ENCODE measurements at regions not wholly inside any gene's neighbourhood (a gene's known extent, or its start where the extent isn't known, plus 50 kb on each side); places are given as distances from the start of the nearest gene placed in this dataset.

DNA sequence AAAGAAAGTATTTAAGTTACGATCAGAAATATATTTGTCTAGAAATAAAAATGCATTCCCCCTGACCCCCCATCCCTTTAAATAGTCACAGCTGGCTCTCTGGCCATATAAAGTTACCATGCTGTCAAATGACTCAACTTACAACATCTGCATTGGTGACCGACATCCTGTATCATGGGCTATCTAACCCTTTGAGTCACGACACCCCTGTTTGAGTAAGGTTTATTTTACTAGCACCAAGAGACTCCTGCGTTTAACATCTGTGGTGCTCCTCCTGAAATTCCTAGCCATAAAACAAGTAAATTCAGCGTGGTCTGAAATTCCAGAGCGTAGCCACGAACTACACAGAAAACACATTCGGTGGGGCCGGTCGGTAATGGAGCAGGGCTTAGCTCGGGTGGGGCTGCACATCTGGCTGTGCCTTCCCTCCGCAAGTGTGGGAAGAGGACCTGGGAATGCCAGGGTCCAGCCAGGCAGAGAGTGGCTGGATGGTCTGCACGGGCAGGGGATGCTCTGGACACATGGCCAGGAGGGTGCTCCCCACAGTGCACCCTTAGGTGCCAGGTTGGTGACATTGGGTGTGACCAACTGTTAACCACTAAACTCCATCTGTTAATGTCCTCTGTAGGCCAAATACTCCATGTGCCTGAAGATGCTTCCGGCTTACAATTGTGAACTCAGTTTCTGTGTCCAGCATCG lies 53.0 kb upstream of the CLDN14 start:
- peak; percentile 55 for DNase-seq (ENCODE audit: low read depth)

DNA sequence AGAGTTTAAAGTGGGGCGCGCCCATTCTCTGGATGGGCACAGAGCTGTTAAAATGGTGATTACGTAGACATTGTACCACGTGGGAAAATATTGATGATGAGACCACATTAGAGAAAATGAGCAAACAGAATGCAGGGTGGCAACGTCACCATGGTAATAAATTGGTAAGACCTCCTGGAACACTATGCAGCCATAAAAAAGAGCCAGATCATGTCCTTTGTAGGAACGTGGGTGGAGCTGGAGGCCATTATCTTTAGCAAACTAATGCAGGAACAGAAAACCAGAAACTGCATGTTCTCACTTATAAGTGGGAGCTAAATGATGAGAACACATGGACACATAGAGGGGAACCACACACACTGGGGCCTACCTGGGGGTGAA lies 53.5 kb upstream of the CLDN14 start:
- no peak for DNase-seq (ENCODE audit: low read depth)

DNA sequence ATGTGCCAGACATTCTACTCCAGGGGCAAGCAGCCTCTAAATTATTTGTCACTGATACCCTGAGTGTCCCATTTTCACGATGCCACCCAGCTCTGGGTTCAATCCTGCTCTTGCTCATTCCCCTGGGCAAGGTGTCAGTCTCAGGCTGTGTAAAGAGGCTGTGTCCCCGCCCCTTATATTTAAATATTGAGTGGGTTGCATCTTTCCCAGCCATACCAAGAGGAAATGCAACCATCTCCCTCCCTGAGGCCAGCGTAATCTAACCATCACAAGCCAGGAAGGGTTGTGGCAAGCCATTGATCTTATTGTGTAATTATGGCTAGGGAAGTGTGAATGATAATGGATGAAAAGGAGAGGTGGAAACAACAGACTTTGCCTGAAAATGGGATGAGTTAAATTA lies 54.7 kb upstream of the CLDN14 start:
- no peak for DNase-seq (ENCODE audit: low read depth)

DNA sequence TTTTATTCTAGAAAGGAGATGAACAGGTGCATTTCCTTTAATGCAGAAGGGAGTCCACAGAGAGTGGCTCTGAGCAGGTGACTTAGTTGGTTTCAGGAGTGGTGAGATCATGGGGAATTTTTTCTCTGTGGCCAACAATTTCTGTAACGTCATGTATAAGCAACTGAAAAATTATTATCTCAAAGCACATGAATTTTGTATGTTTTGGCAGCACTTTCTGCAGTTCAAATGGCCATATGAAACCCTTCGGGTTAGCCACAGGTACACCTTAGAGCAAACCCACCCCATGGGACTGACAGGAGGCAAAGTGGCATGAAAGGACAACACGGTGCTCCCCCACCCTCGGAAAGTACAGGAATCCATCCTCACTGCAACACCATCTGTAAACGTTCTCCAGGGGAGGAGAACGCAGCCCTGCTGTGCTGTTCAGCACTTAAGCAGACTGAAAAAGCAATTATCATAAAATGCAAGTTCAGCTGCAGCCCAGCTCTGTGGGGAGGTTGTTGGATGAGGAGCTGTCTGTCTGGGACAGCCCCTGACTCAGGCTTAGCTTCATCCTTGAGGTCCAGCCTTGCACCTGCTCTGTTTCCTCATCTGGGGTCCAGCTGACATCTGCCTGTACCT lies 55.8 kb upstream of the CLDN14 start:
- DNase-seq (ENCODE audit: low read depth): no peak

DNA sequence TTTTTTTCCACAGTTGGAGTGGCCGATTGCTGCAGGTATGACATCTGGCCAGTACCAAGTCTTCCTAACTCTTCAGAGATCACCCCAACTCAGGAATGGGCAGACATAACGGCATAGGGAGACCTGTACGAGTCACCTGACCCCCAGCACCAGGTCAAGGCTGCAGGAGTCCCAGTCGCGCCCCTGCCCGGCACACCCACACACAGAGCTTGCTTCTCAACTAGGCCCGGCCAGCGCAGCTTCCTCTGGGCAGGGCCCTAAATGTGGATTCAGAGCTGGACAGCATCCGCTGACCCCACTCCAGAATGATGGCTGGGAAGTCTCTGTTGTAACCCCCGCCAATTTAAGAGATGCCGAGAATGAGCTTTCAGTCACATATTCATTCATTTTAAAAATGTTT lies 58.8 kb upstream of the CLDN14 start:
- no peak for DNase-seq (ENCODE audit: low read depth)

DNA sequence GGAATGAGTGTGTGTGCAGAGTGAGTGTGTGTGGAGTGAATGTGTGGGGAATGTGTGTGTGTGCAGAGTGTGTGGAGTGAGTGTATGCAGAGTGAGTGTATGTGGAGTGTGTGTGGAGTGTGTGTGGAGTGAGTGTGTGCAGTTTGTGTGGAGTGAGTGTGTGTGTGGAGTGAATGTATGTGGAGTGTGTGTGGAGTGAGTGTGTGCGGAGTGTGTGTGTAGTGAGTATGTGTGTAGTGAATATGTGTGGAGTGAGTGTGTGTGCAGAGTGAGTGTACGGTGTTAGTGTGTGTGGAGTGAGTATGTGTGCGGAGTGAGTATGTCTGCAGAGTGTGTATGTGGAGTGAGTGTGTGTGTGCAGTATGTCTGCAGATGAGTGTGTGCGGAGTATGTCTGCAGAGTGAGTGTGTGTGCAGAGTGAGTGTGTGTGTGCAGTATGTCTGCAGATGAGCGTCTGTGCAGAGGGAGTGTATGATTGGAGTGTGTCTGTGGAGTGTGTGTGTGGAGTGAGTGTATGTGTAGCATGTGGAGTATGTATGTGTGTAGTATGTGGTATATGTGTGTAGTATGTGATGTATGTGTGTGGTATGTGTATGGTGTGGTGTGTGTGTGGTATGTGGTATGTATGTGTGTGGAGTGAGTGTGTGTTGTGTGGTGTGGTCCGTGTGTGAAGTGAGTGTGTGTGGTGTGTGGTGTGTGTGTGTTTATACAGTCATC lies 59.7 kb upstream of the CLDN14 start:
- DNase-seq (ENCODE audit: low read depth): no peak

DNA sequence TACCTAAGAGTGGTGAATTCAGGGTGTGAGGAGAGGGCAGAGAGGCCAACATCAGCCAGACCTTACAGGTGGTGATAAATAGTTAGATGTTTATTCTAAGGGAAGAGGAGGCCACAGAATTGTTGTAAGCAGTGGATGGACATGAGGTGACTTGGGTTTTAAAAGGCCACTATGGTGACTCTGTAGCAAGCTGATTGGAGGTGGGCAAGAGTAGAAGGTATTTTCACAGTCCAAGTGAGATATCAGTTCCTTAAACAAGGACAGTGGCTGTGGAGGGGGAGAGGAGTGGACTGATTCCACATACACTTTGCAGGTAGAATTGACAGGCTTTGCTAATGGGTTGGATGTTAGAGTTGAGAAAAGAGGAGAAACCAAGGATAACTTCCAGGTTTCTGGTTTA lies 60.8 kb upstream of the CLDN14 start:
- no peak for DNase-seq (ENCODE audit: low read depth)

DNA sequence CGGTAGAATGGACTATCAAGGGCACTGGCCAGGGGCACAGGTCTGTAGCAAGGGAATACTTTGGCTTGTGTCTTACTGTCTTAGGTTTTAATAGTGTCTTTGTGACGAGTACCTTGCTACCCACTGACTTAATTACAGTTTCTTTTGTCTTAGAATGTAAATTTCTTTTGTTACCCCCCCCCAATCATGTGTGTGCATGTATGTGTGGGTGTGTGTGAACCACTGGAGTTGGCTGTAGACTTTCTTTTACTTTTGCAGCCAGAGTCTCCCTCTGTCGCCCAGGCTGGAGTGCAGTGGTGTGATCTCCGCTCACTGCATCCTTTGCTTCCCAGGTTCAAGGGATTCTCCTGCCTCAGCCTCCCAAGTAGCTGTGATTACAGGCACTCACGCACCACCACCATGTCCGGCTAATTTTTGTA lies 61.8 kb upstream of the CLDN14 start:
- DNase-seq (ENCODE audit: low read depth): no peak

DNA sequence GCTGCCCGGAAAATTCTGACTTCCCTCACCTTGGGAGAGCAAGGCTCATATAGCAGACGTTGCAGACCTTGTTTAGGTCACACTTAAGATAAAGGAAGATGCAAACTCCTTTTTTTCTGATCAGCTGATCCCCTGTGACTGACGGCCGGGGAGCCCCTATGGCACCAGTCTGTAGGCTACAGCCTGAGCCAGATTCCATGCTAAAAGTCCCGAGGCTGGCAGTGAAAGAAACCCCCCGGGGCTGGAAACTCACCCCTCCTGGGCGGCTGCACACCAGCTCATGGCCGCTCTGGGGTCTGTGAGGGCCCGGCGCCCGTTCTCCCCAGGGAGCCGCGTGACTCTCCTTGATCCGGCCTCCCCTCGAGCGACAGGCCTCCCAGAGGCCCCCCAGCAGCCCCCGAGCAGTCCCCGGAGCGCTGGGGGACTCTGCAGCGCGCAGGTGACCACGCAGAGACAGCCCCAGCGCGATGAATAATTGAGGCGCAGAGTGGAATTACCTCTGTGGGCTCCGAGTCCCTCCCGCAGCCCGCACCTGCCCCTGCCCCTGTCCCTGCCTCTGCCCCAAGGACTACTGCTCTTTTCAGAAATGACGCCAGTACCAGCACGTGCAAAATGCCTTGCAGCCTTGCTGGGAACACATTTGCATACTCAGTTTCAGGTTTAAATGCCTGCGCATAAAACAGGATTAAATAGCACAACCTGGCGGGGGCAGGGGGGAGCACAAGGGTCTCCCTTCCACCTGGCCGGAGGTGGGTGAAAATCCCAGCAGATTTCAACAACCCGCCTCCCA lies 62.6 kb upstream of the CLDN14 start:
- DNase-seq (ENCODE audit: low read depth): no peak

DNA sequence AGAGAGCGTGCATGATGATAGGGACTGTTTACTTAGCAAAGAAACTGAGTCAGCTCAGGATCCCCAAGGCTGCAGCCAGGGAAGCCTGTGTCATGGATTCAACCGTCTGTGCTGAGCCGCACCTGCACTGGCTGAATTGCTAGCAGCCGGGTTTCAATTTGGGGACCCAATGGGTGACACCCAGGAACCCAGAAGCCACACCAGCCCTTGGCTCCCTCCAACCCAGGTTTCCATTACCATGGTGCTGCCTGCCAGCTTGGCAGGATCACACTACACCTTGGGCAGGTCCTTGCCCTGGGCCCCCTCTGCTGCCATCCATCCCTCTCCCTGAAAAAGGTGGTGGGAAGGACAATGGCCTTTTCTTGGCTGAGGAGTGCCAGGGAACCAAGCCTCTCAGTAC lies 64.0 kb upstream of the CLDN14 start:
- DNase-seq (ENCODE audit: low read depth): no peak

DNA sequence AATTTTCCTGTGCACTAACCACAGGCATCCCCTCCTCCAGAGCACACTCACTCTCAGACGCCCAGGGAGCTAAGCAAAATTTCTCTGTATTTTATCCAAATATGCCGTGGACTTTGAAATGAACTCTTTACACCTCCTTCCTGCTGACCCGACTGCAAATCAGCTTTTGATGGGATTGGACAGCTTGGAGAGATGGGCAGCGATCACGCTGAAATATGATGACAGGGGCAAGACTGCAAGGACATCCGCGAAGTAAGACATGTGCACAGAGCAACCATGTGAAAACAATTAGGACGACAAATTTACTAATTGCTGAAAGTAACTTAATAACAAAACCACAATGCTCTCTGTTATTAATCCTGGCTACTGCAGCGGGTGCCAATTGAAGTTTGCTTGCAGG lies 64.6 kb upstream of the CLDN14 start:
- no peak for DNase-seq (ENCODE audit: low read depth)

DNA sequence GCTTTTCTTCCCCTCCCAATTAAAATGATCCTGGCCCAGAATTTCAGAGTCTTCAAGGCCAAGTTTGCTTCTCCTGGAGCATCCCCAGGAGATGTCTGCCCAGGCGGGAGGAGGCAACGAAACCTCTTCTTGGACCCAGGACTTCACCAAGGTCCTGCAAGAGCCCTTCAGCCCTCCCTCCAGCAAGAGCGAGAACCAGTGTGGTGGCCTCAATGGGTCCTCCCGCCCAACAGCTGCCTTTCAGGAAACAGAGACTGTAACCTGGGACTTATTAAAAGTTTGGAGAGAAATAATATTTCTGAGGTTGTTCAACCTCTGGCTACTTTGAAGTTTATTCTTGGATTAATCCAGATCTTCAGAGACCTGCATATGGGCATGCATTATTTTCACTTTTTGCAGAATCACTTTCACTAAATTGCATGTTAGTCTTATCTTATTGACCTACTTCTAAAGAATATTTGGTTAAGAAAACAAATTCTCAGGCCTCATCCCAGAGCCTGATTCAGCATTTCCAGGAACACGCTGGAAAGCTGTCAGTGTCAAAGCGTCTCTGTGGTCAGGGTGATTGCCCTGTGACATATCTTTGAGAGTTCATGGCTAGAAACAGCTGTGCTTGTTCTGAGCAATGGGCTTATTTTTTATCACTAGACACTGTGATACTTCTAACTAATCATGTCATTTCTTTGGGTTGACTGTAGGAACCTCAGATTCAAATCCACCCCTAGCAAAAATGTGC lies 66.0 kb upstream of the CLDN14 start:
- no peak for DNase-seq (ENCODE audit: low read depth)

DNA sequence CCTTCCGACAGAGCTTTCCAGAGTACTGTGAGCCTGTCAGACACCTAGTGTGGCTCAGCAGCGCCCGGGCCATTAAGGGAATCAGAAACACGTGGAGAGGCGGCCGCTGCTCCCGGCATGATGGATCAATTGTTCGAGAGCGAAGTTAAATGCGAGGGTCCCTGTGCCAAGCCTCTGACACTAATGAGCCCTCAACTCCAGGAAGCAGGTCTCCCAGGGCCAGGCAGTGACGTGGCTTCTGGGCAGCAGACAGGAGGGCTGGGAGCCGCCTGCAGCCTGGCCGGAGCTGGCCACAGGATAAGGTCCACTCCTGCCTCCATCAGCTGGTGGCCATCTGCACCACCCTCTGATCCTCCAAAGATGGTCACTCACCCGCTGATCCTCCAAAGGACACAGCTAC lies 67.5 kb upstream of the CLDN14 start:
- no peak for DNase-seq (ENCODE audit: low read depth)

DNA sequence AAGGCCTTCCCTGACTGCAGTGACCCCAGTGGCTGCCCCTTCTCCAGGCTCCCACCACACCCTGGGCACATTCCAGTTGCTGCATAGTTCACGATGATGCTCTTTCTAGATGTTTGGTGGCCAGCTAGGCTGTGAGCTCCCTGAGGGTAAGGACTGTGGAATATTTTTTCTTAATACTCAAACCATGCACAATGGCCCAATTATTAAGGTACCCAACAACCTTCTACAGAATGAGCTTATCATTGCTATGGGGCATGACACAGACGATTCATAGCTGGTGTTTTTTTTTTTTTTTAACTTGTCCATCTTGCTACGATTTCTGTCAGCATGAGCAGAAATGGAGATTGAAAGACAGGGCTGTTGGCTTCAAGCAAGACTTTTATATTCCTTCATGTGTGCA lies 68.9 kb upstream of the CLDN14 start:
- no peak for DNase-seq (ENCODE audit: low read depth)

DNA sequence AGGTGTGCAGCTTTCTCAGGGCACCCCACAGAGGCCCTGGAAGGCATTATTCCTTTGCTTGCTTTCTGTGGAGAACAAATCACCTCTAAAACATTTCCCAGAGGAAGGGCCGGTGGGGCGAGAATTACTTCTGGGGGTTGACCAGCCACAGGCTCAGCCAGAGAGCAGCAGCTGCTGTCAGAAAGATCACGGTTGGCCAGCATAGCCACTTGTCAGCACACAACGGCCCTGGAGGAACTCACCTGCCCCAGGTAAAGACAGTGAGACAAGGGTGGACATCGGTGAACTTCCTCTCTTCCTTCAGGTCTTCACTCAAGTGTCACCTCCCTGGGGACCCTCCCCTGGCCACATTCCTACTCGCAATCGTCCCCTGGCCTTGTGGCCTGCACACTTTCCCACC lies 69.5 kb upstream of the CLDN14 start:
- DNase-seq (ENCODE audit: low read depth): no peak

DNA sequence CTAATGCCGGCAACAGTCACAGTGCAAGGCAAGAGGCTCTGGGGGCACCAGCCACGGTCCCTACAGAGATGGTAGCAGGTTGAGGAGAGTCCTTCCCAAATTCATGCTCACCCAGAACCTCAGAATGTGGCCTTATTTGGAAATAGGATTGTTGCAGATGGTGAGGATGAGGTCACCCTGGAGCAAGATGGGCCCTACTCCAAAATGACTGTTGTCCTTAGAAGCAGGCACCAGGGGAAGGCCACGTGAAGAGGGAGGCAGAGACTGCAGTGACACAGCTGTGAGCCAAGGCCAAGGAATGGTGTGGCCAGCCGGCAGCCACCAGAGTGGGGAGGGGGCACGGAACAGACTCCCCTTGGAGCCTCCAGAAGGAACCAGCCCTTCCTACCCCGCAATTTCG lies 70.8 kb upstream of the CLDN14 start:
- peak; percentile 36 for DNase-seq (ENCODE audit: low read depth)

DNA sequence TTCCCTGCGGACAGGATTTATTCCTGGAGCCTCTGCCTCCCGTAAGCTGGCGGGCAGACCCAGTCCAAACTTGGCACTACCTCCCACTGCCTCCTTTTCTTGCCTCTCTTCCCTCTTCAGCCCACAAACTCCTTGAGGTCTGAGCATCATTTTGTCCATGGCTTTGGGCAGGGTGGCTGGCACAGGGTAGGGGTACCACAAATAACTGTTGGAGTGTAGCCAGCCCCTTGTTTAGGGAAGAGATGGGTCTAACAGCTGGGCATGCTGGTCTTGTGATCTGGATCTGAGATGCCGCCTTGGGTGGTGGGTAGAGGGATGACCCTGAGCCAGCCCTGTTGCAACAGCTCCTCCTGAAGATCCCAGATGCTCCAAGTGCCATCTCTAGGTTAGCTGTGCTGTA lies 71.4 kb upstream of the CLDN14 start:
- no peak for DNase-seq (ENCODE audit: low read depth)

DNA sequence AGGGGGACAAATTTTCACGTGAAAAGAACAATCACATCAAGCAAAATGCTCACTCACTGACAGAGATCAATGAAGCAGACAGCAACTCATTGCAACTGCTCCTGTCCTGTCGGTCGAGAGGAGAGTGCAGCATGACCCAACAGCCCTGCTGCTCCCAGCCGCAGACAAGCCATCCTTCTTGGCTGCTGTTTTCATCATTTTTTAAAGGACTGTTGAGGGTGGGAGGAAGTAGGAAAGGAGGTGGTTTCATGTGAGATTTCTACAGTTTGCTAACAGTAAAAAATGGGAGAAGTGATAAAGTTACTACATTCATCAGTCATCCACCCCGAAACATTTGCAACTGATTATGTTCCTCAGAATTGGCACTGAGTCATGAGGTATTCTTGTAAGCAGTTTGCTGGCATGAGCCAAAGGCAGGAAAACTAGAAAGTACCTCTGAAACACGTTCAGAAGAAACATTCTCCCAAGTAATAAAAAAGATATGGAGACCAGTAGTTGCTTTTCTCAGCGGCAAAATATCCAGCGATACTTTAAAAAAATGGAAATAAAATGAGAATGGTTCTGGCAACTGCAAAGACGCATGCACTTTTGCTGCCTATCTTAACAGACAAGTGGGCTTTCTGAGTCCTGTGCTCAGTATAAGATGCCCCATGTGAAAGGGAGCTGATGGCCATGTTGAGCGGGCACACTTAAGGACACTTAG lies 72.0 kb upstream of the CLDN14 start:
- DNase-seq (ENCODE audit: low read depth): peak; percentile 57

DNA sequence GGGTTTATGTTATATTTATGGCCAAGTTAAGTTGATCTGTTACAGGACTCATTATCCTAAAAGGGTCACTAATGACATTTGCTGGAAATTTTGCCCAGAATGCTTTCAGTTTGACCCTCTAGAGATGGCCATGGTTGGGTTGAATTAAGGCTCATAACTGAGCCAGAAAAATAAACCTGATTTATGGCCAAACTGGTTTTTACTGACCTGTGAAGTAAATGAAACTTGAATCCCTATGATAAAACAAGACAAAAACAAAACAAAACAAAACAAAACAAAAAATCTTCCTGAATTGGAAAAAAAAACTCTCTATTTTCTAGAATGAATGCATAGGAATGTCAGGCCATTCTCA lies 72.5 kb upstream of the CLDN14 start:
- no peak for DNase-seq (ENCODE audit: low read depth)

DNA sequence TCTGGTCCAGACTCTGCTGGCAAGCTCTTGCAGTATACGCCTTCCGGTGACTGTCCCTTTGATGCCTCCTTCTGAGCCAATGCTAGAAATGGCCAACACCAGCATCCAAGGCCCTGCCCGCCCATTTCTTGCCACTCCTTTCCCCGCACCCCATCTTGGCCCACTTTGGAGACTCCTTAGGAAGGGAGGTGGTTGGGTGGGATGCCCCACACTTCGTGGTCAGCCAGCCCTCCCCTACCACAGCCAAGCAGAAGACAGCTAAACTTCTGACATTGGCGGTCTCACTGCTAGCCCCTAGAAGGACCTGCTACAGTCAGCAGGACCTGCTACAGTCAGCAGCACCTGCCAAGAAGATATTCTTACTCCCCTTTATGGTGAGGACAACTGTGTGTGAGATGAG lies 73.5 kb upstream of the CLDN14 start:
- DNase-seq (ENCODE audit: low read depth): no peak

DNA sequence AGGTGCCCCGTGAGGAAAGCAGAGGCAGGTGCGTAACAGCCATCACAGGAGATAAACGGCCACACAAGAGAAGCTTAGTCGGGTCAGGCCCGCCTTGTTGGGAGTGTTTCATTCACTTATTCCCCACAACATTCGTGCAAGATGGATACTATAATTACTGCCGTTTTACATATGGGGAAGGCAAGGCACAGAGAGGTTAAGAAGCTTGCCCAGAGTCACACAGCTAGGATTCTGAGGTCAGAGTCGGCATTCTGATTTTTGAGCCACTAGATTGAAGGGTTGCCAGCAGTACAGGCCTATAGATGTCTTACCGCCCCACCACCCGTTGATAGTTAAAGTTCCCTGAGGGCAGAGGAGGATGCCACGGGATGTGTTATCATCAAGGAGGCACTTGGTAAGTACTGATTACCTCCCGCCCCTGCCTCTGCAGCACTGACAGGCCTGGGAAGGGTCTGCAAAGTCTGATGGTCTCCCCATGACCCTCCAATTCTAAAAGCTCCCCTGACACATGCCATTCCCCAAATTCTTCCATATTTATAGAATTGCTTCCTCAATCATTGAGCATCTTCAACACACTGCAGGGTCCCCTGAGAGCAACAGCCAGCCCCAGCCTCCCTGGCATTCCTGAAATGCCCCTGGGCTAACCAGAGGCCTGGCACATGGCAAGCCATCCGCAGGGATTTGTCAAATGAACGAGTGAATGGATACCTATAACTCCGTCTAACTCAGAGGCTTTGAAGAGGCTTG lies 74.7 kb upstream of the CLDN14 start:
- DNase-seq (ENCODE audit: low read depth): no peak
